Muscle of leg (tissue), 3 donors: ENCODE measurements at regions not wholly inside any gene's neighbourhood (a gene's known extent, or its start where the extent isn't known, plus 50 kb on each side); places are given as distances from the start of the nearest gene placed in this dataset.

ENCODE experiments used
- DNase-seq: peaks from one replicate; pipeline ENCODE4 v3.0.0; 2013
- H3K27ac ChIP-seq: one replicate; pipeline ENCODE4 v1.5.1; 2013; ENCODE audit warnings: mild to moderate bottlenecking, low read length, control low read depth
- H3K27me3 ChIP-seq: one replicate; pipeline ENCODE4 v1.6.1; 2013; ENCODE audit warnings: low read length; ENCODE audit not compliant: control insufficient read depth, insufficient read depth
- H3K36me3 ChIP-seq: one replicate; pipeline ENCODE4 v1.6.1; 2013; ENCODE audit warnings: low read length; ENCODE audit not compliant: control insufficient read depth, insufficient read depth
- H3K4me1 ChIP-seq: one replicate; pipeline ENCODE4 v1.6.1; 2013; ENCODE audit warnings: low read length; ENCODE audit not compliant: control insufficient read depth, insufficient read depth
- H3K4me3 ChIP-seq: one replicate; pipeline ENCODE4 v1.5.1; 2013; ENCODE audit warnings: low read length, control low read depth
- H3K9me3 ChIP-seq: replicated peaks from 2 replicates; pipeline ENCODE4 v1.6.1; 2013; ENCODE audit warnings: low read depth, low read length; ENCODE audit not compliant: control insufficient read depth
- WGBS: methylation state at CpG from one replicate; pipeline ENCODE4 v1.1.5; 2013; ENCODE audit warnings: missing lambda C conversion rate; ENCODE audit not compliant: insufficient coverage; 5-methylcytosine and 5-hydroxymethylcytosine counted together

- Histone ChIP-seq H3K4me3 (no peak overlapping the region), H3K27ac (no peak overlapping the region), H3K27me3 (no peaks in the 10 kb centered on the region), H3K36me3 (no peaks in the 10 kb centered on the region), H3K9me3 (peaks cover 2% of the 10 kb centered on the region), H3K4me1 (no peaks in the 10 kb centered on the region)
- WGBS = 77% methylated on average over 2 of the region's 6 CpGs
- DNase-seq = no peak
Measured at GRCh38 chr13:84684804-84685203, 802.5 kb upstream of the SLITRK1 start.

GRCh38 chr13:84684048-84684662, 801.9 kb upstream of the SLITRK1 start:
- Histone ChIP-seq H3K4me3 (no peak overlapping the region), H3K27ac (no peak overlapping the region), H3K36me3 (no peaks in the 10 kb centered on the region), H3K4me1 (no peaks in the 10 kb centered on the region), H3K9me3 (peaks cover 2% of the 10 kb centered on the region), H3K27me3 (no peaks in the 10 kb centered on the region)
- WGBS = 80% methylated on average over 1 of the region's 3 CpGs
- peak; percentile 12 for DNase-seq

- no peaks in the 10 kb centered on the region for H3K27me3 ChIP-seq
- no peaks in the 10 kb centered on the region for H3K36me3 ChIP-seq
- no peak for DNase-seq
- peaks cover 2% of the 10 kb centered on the region for H3K9me3 ChIP-seq
- no peak overlapping the region for H3K27ac ChIP-seq
- no peaks in the 10 kb centered on the region for H3K4me1 ChIP-seq
- H3K4me3 ChIP-seq = no peak overlapping the region
Measured at GRCh38 chr13:84683448-84683847, 801.2 kb upstream of the SLITRK1 start.

- Histone ChIP-seq H3K4me3 (no peak overlapping the region), H3K4me1 (no peaks in the 10 kb centered on the region), H3K27ac (no peak overlapping the region), H3K27me3 (no peaks in the 10 kb centered on the region), H3K36me3 (no peaks in the 10 kb centered on the region), H3K9me3 (no peaks in the 10 kb centered on the region)
- no peak for DNase-seq
- no CpG with 5 or more reads among the region's 2 CpGs for WGBS
Measured at GRCh38 chr13:84677836-84678235, 795.6 kb upstream of the SLITRK1 start.

DNA sequence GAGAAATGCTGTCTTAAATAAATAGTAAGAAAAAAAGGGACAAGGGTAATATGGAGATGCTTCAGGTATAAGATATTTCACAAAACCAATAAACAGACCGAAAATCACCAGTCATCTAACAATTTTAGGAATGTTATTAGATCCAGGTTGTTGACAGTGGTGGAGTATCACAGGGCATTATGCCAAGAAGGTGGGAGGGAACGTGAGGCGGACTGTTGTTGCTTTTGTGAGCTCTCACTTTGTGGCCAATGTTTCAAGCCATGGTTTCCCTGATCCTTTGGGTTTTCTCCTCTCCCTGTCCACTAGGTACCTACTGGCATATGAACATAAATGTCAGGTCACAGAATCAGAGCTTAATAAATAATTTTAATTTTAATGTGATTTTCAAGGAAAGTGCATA, 790.3 kb upstream of the SLITRK1 start:
- Histone ChIP-seq H3K9me3 (no peaks in the 10 kb centered on the region), H3K4me3 (no peak overlapping the region), H3K27me3 (no peaks in the 10 kb centered on the region), H3K4me1 (no peaks in the 10 kb centered on the region), H3K27ac (no peak overlapping the region), H3K36me3 (no peaks in the 10 kb centered on the region)
- DNase-seq = no peak
- WGBS = no CpG with 5 or more reads among the region's 3 CpGs

DNA sequence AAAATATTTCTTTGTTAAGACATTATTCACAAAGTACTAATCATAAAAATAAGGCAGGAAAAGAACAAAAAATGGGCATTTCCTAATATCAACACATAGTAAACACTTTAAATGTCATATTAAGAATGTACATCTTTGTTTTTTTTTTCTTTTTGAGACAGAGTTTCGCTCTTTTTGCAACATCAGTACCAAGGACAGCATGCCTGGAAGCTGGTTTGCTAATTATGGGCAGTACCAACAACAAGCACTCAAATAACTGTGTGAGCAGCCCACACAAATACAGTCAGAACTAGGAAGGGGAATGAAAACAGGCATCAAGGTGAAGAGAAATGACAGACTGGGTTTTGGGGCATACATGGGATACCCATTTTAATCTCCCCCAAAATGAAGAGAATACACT, 788.0 kb upstream of the SLITRK1 start:
- H3K4me1 ChIP-seq = no peaks in the 10 kb centered on the region
- H3K36me3 ChIP-seq = no peaks in the 10 kb centered on the region
- H3K27me3 ChIP-seq = no peaks in the 10 kb centered on the region
- no peak for DNase-seq
- H3K9me3 ChIP-seq = no peaks in the 10 kb centered on the region
- H3K27ac ChIP-seq = no peak overlapping the region
- WGBS = no CpG with 5 or more reads among the region's 1 CpG
- H3K4me3 ChIP-seq = no peak overlapping the region

GRCh38 chr13:84668637-84669036, 786.4 kb upstream of the SLITRK1 start:
- Histone ChIP-seq H3K27ac (no peak overlapping the region), H3K36me3 (no peaks in the 10 kb centered on the region), H3K4me1 (no peaks in the 10 kb centered on the region), H3K27me3 (no peaks in the 10 kb centered on the region), H3K9me3 (no peaks in the 10 kb centered on the region), H3K4me3 (no peak overlapping the region)
- no peak for DNase-seq
- no CpG with 5 or more reads among the region's 1 CpG for WGBS

- Histone ChIP-seq H3K27me3 (no peaks in the 10 kb centered on the region), H3K9me3 (no peaks in the 10 kb centered on the region), H3K4me3 (no peak overlapping the region), H3K27ac (no peak overlapping the region), H3K4me1 (no peaks in the 10 kb centered on the region), H3K36me3 (no peaks in the 10 kb centered on the region)
- no peak for DNase-seq
- WGBS = no CpG with 5 or more reads among the region's 3 CpGs
Measured at GRCh38 chr13:84662491-84662890, 780.2 kb upstream of the SLITRK1 start.

GRCh38 chr13:84661718-84662117, 779.4 kb upstream of the SLITRK1 start:
- Histone ChIP-seq H3K9me3 (no peaks in the 10 kb centered on the region), H3K4me1 (no peaks in the 10 kb centered on the region), H3K27me3 (no peaks in the 10 kb centered on the region), H3K4me3 (no peak overlapping the region), H3K36me3 (no peaks in the 10 kb centered on the region), H3K27ac (no peak overlapping the region)
- 83% methylated on average over 1 of the region's 5 CpGs for WGBS
- no peak for DNase-seq

DNA sequence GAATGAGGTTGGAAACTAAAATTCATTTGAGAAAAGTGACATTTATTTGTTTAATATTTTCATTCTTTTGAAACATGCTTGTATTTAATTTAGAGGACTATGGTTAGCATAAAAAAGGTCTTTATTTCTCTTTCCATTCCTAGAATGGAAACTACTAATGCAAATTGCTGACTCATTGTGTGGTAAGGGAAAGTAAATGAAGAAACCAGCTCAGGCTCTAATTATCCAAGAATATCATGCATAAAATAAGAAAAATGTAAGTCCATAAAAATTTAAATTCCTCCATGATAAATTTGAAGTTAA, 777.0 kb upstream of the SLITRK1 start:
- no peak overlapping the region for H3K27ac ChIP-seq
- peak; percentile 34 for DNase-seq
- H3K4me3 ChIP-seq = no peak overlapping the region
- no peaks in the 10 kb centered on the region for H3K9me3 ChIP-seq
- H3K36me3 ChIP-seq = no peaks in the 10 kb centered on the region
- no peaks in the 10 kb centered on the region for H3K27me3 ChIP-seq
- H3K4me1 ChIP-seq = no peaks in the 10 kb centered on the region
